ENCODE measurements at regions not wholly inside any gene's neighbourhood (a gene's known extent, or its start where the extent isn't known, plus 50 kb on each side); places are given as distances from the start of the nearest gene placed in this dataset.

- TF ChIP-seq, protein P1, sequence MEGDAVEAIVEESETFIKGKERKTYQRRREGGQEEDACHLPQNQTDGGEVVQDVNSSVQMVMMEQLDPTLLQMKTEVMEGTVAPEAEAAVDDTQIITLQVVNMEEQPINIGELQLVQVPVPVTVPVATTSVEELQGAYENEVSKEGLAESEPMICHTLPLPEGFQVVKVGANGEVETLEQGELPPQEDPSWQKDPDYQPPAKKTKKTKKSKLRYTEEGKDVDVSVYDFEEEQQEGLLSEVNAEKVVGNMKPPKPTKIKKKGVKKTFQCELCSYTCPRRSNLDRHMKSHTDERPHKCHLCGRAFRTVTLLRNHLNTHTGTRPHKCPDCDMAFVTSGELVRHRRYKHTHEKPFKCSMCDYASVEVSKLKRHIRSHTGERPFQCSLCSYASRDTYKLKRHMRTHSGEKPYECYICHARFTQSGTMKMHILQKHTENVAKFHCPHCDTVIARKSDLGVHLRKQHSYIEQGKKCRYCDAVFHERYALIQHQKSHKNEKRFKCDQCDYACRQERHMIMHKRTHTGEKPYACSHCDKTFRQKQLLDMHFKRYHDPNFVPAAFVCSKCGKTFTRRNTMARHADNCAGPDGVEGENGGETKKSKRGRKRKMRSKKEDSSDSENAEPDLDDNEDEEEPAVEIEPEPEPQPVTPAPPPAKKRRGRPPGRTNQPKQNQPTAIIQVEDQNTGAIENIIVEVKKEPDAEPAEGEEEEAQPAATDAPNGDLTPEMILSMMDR (IDR thresholded peaks at IDR 0.05; ENCODE audit: low read length): no peak
- TF ChIP-seq EZH2 (IDR thresholded peaks at IDR 0.05; ENCODE audit: borderline replicate concordance, low read length): no peak
These were observed 435.7 kb upstream of the CADM1 start for GRCh38 chr11:115939731-115940421.

All from OCI-LY1 (cell line).